ENCODE measurements at regions not wholly inside any gene's neighbourhood (a gene's known extent, or its start where the extent isn't known, plus 50 kb on each side); places are given as distances from the start of the nearest gene placed in this dataset.

DNA sequence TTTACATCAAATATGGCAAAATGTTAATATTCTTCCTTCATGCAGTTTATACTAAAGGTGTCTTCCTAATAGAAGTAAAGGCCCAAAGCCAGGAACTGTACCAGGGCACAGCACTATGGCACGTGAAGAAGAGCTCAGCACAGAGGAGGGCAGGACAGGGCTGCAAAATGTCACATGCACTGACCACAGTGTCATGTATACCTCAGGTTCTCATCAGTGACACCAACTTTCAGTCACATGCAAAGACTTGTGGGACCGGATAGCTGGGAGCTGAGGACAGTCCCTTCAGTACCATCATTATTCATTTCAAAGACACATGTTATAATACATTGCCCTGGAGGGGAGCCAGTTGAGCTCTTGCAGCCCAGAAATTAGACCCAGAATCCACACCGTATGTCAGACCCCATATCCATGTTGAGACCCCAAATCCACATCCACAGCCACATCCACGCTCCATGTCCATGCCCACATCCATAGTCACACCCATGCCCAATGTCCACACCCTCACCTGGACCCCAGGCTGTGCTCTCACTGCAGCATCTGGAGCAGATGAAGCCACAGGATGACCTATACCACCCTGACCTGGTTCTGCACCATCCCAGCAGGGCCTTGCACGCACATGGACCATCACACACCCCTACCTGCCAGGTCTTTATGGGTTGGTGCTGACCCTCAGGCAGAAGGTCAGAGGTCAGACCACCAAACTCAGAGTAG is 111.8 kb downstream of the TUBA3C start:
- in situ Hi-C loops (cut with HindIII; ENCODE audit: low pct_unique_long_range_greater_than_20kb, low sequenced_read_pairs): no loop called here
- DNase-seq (ENCODE audit: low read depth, low spot score): no peak

DNA sequence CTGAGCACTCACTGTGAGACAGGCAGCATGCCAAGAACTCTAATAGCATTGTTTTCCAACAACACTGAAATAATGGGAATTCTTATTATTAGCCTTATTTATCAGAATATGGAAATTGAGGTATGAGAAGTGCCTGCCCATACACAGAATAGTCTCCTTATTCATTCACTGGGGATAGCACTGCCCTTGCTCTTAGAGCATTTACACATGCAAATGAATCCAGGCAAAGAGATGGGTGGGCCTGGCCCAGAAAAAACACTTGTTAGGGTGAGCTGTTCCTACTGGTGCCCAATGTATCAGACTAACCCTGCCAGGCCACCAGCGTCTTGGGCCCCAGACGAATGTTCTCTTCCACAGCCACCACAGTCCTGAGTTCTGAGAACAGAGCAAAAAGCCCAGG is 112.9 kb downstream of the TUBA3C start:
- no peak for DNase-seq (ENCODE audit: low read depth, low spot score)
- in situ Hi-C loops (cut with HindIII; ENCODE audit: low pct_unique_long_range_greater_than_20kb, low sequenced_read_pairs): no loop called here

- no peak for DNase-seq (ENCODE audit: low read depth, low spot score)
- in situ Hi-C loops (cut with HindIII; ENCODE audit: low pct_unique_long_range_greater_than_20kb, low sequenced_read_pairs): no loop called here
Observed at GRCh38 chr13:19067767-19068166, 113.9 kb downstream of the TUBA3C start.

GRCh38 chr13:19062801-19063200 is 118.8 kb downstream of the TUBA3C start:
- in situ Hi-C loops (cut with HindIII; ENCODE audit: low pct_unique_long_range_greater_than_20kb, low sequenced_read_pairs): no loop called here
- no peak for DNase-seq (ENCODE audit: low read depth, low spot score)

GRCh38 chr13:19062019-19062646 is 119.5 kb downstream of the TUBA3C start:
- in situ Hi-C loops (cut with HindIII; ENCODE audit: low pct_unique_long_range_greater_than_20kb, low sequenced_read_pairs): no loop called here
- DNase-seq (ENCODE audit: low read depth, low spot score): no peak

- no peak for DNase-seq (ENCODE audit: low read depth, low spot score)
- in situ Hi-C loops (cut with HindIII; ENCODE audit: low pct_unique_long_range_greater_than_20kb, low sequenced_read_pairs): no loop called here
Observed at GRCh38 chr13:19061278-19061677, 120.3 kb downstream of the TUBA3C start.

DNA sequence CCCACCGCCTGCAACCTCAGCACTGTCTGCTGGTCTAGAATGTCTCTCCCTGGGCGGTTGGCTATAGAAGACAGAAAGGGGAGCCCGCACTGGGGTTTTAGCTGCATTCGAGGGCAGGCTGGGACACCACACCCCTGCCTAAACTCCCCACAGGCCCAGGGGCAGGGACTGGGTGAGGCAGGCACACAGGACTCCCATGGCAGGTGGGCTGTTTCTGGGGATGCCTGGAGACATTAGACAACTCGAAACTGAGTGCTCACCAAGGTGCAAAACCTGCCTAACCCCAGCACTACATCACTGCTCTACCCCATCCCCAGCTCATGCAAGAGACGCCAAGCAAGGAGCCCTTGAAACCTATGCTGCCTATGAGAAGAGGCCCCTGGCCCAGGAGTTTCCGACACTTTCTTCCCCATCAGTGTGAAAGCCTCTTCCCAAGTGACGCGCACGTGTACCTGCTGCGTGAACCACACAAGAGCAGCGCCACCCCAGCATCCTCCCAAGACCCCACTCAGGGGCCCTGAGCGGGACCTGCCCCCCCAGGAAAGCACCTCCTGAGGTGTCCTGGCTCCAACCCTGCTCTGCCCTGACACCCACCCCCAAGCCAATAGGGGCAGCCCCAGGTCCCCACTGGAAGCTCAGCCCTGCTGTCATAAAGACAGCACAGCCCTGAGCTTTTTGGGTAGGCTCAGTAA is 121.2 kb downstream of the TUBA3C start:
- in situ Hi-C loops (cut with HindIII; ENCODE audit: low pct_unique_long_range_greater_than_20kb, low sequenced_read_pairs): no loop called here
- DNase-seq (ENCODE audit: low read depth, low spot score): no peak

DNA sequence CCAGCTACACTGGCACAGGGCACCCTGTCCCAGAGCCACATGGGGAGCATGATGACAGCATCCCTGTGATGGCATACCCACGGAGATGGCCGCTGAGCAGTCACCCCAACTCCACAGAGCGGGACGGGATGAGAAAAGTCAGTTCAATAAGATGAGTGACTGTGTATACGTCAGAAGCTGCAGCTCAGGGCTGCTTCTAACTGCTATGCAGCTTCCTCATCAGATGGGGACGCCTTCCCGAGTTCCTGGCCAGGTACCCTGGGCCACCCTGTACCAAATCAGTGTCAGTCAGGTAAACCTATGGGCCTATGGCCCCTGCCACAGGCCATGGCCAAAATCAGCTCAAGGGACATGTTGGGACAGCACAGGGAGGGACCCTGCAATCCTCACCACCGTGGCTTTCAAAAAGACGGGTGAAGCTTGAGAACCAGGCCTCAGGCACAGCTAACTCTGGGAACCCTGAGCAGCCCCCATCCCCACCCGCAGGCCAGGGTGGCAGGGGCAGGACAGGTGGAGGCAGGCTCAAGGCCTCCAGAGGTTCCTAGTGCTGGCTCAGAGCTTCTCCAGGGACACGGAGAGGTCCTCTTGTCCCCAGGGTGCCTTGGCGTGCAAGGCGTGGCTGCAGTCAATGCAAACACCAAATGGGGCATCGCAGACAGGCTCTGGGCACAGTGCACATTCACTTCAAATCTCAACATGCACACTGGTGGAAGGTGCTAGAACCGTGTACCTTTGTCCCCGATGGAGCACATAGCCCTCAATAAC is 122.4 kb downstream of the TUBA3C start:
- in situ Hi-C loops (cut with HindIII; ENCODE audit: low pct_unique_long_range_greater_than_20kb, low sequenced_read_pairs): no loop called here
- DNase-seq (ENCODE audit: low read depth, low spot score): no peak

DNA sequence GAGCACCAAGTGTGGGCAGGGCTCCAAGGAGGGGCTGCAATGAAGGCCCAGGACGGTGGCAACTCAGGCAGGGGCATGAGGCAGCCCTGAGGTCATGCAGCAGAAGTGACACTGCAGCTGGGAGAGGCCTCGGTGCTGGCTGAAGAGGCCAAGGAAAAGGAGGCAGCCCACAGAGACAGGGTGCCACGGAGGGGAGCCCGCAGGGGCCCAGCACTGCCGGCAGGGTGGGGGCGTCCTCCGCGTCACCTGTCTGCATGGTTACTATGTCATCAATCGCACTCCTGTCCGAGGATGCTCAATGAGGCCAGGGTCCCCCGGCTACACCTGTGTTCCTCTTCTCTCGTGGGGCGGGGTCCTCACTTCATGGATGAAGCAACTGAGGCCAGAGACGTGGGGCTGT is 123.1 kb downstream of the TUBA3C start:
- in situ Hi-C loops (cut with HindIII; ENCODE audit: low pct_unique_long_range_greater_than_20kb, low sequenced_read_pairs): no loop called here
- no peak for DNase-seq (ENCODE audit: low read depth, low spot score)

- in situ Hi-C loops (cut with HindIII; ENCODE audit: low pct_unique_long_range_greater_than_20kb, low sequenced_read_pairs): no loop called here
- no peak for DNase-seq (ENCODE audit: low read depth, low spot score)
Observed at GRCh38 chr13:19057588-19058340, 123.9 kb downstream of the TUBA3C start.

- in situ Hi-C loops (cut with HindIII; ENCODE audit: low pct_unique_long_range_greater_than_20kb, low sequenced_read_pairs): no loop called here
Observed at GRCh38 chr13:19056984-19057490, 124.6 kb downstream of the TUBA3C start.

DNA sequence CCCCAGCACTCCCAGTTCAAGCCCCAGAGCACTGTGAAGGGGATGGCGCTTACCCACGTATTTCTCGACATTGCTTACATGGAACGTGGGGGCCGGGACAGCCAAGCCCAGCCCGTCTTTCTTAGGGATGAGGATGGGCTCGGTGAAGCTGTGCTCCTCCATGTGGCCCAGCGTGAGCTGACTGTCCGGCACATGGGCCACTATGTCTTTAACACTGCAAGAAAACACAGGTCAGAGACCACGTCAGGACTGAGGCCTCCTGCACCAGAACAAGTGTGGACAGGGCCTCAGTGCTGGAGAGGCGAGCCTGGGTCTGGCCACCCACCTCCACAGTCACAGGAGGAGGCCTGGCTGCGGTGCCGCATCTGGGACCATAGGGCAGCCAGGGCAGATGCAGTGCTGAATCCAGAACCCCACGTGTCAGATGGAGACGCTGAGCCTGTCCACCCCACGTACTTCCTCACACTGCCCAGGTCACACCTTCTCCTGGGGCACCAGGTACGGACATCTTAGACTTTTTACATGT is 125.2 kb downstream of the TUBA3C start:
- no peak for DNase-seq (ENCODE audit: low read depth, low spot score)
- in situ Hi-C loops (cut with HindIII; ENCODE audit: low pct_unique_long_range_greater_than_20kb, low sequenced_read_pairs): no loop called here

More at GRCh38 chr13:19056984-19057490, 124.6 kb downstream of the TUBA3C start:
- no peak for DNase-seq (ENCODE audit: low read depth, low spot score)

DNA sequence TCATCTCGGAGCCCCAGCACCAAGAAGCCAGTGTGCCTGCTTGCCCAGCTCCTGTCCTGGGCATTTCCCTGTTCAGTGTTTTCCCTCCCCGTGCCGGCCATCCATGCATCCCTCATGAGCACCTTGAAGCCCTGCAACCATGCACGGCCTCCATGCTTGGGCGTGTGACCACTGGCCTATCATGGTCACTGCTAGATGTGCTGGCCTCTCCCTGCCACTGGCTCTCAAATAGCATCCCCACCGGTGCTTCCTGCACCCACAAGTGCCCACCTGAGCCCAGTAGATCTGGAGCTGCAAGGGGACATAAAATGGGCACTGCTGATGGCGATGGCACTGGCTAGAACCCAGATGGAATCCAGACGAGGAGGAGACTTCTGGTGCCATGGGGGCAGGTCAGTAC is 126.0 kb downstream of the TUBA3C start:
- no peak for DNase-seq (ENCODE audit: low read depth, low spot score)
- in situ Hi-C loops (cut with HindIII; ENCODE audit: low pct_unique_long_range_greater_than_20kb, low sequenced_read_pairs): no loop called here

DNA sequence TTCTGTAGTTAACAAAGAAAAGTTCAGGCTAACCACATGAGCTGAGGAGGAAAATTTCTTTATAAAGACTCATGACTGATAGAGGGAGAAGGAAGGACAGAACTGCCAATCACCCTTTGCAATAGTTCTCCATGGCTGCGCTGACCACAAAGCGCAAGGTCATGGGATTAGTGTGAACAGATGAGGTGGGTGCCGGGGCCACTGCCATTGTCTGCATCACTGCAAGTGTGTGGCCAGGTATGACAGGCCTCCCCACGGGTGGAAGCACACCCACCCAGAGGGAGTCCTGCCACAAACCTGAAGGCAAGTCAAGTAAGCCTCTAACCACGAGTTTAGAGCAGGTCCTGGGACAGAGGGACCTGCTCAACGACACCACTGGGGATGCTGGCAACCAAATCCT is 128.1 kb downstream of the TUBA3C start:
- in situ Hi-C loops (cut with HindIII; ENCODE audit: low pct_unique_long_range_greater_than_20kb, low sequenced_read_pairs): no loop called here
- DNase-seq (ENCODE audit: low read depth, low spot score): no peak

DNA sequence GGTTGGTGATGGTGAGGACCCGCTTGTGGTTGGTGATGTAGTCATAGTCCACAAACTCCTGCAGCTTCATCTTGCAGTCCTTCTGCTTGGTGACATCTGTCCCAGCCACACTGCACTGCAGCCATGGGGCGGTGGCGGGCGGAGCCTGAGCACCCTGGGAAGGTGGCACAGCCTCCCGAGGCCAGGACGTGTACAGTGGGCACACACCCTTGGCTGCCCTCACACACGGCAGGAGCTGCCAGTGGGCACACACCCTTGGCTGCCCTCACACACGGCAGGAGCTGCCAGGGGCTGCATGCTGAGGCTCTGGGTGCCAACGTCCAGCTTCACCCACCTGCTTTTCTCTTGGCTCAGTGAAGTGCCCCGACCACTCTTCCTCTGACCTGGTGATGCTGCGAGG is 128.7 kb downstream of the TUBA3C start:
- in situ Hi-C loops (cut with HindIII; ENCODE audit: low pct_unique_long_range_greater_than_20kb, low sequenced_read_pairs): no loop called here
- DNase-seq (ENCODE audit: low read depth, low spot score): no peak

GRCh38 chr13:19052180-19052579 is 129.4 kb downstream of the TUBA3C start:
- no peak for DNase-seq (ENCODE audit: low read depth, low spot score)
- in situ Hi-C loops (cut with HindIII; ENCODE audit: low pct_unique_long_range_greater_than_20kb, low sequenced_read_pairs): no loop called here

- DNase-seq (ENCODE audit: low read depth, low spot score): no peak
- in situ Hi-C loops (cut with HindIII; ENCODE audit: low pct_unique_long_range_greater_than_20kb, low sequenced_read_pairs): no loop called here
Observed at GRCh38 chr13:19050901-19051300, 130.7 kb downstream of the TUBA3C start.
